ENCODE measurements at regions not wholly inside any gene's neighbourhood (a gene's known extent, or its start where the extent isn't known, plus 50 kb on each side); places are given as distances from the start of the nearest gene placed in this dataset.

DNA sequence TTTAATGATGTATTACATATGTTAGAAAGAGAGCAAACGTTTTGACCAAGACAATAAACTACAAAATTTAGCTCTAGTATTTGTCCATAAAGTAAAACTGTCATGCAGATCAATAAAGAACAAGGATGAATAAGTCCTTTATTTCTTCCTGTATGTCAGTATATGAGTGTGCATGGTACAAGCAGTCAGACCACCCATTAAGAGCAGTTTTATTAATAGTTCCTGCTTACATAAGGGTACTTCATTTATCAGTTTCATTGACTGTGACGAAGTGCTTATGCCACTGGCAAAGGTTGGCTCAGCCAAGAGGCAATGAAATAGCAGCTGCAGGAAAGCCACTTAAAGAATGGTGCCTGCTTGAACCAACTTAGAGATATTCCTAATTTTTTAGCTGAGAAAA lies 913.0 kb upstream of the CNTN5 start:
- TF ChIP-seq POLR2A (IDR thresholded peaks at IDR 0.05) = no peak
- TF ChIP-seq, protein P1, sequence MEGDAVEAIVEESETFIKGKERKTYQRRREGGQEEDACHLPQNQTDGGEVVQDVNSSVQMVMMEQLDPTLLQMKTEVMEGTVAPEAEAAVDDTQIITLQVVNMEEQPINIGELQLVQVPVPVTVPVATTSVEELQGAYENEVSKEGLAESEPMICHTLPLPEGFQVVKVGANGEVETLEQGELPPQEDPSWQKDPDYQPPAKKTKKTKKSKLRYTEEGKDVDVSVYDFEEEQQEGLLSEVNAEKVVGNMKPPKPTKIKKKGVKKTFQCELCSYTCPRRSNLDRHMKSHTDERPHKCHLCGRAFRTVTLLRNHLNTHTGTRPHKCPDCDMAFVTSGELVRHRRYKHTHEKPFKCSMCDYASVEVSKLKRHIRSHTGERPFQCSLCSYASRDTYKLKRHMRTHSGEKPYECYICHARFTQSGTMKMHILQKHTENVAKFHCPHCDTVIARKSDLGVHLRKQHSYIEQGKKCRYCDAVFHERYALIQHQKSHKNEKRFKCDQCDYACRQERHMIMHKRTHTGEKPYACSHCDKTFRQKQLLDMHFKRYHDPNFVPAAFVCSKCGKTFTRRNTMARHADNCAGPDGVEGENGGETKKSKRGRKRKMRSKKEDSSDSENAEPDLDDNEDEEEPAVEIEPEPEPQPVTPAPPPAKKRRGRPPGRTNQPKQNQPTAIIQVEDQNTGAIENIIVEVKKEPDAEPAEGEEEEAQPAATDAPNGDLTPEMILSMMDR (IDR thresholded peaks at IDR 0.05 in 4 of 5, conservative IDR thresholded peaks at IDR 0.05 in 1 of 5) = no peak

Measured in gastrocnemius medialis (tissue), 4 donors.